ENCODE measurements at regions not wholly inside any gene's neighbourhood (a gene's known extent, or its start where the extent isn't known, plus 50 kb on each side); places are given as distances from the start of the nearest gene placed in this dataset.
A peak's percentile ranks its signal among the peaks of the same experiment; 100 is the strongest.
"Not testable (repeated sequence)": the region's sequence is repeated elsewhere in the genome, so short reads cannot be mapped to it uniquely, and the experiment has no call there.

GRCh38 chr12:91721023-91721422 is 424.6 kb downstream of the BTG1 start:
- Histone ChIP-seq H3K36me3 (no peaks in the 10 kb centered on the region), H3K27me3 (0 out of 2 replicates have a peak, but pooled peaks cover 3% of the 10 kb centered on the region), H3K4me3 (no peak overlapping the region), H3K9me3 (no peaks in the 10 kb centered on the region)
- DNase-seq: no peak

GRCh38 chr12:91718326-91718725 is 427.3 kb downstream of the BTG1 start:
- 0 out of 2 replicates have a peak, but pooled peaks cover 3% of the 10 kb centered on the region for H3K27me3 ChIP-seq
- H3K9me3 ChIP-seq: no peaks in the 10 kb centered on the region
- no peak overlapping the region for H3K4me3 ChIP-seq
- DNase-seq: no peak
- H3K36me3 ChIP-seq: no peaks in the 10 kb centered on the region

GRCh38 chr12:91717804-91718203 is 427.8 kb downstream of the BTG1 start:
- DNase-seq: no peak
- Histone ChIP-seq H3K9me3 (no peaks in the 10 kb centered on the region), H3K36me3 (no peaks in the 10 kb centered on the region), H3K27me3 (0 out of 2 replicates have a peak, but pooled peaks cover 3% of the 10 kb centered on the region), H3K4me3 (no peak overlapping the region)

- H3K4me3 ChIP-seq, DNase-seq, H3K9me3 ChIP-seq, H3K27me3 ChIP-seq, H3K36me3 ChIP-seq: not testable (repeated sequence)
Observed at GRCh38 chr12:91711925-91712324, 433.7 kb downstream of the BTG1 start.

- no peaks in the 10 kb centered on the region for H3K36me3 ChIP-seq
- no peaks in the 10 kb centered on the region for H3K27me3 ChIP-seq
- no peak for DNase-seq
- no peak overlapping the region for H3K4me3 ChIP-seq
- no peaks in the 10 kb centered on the region for H3K9me3 ChIP-seq
Observed at GRCh38 chr12:91706466-91706865, 439.2 kb downstream of the BTG1 start.

- Histone ChIP-seq H3K36me3 (no peaks in the 10 kb centered on the region), H3K27me3 (no peaks in the 10 kb centered on the region), H3K4me3 (no peak overlapping the region), H3K9me3 (no peaks in the 10 kb centered on the region)
- peak; percentile 31 for DNase-seq
Observed at GRCh38 chr12:91704446-91704845, 441.2 kb downstream of the BTG1 start.

- Histone ChIP-seq H3K36me3 (no peaks in the 10 kb centered on the region), H3K4me3 (no peak overlapping the region), H3K9me3 (no peaks in the 10 kb centered on the region), H3K27me3 (no peaks in the 10 kb centered on the region)
- DNase-seq: no peak
Observed at GRCh38 chr12:91703491-91704283, 442.0 kb downstream of the BTG1 start.

GRCh38 chr12:91702843-91703425 is 442.7 kb downstream of the BTG1 start:
- Histone ChIP-seq H3K4me3 (no peak overlapping the region), H3K9me3 (no peaks in the 10 kb centered on the region), H3K36me3 (no peaks in the 10 kb centered on the region), H3K27me3 (no peaks in the 10 kb centered on the region)
- DNase-seq: no peak

- no peak for DNase-seq
- H3K27me3 ChIP-seq: no peaks in the 10 kb centered on the region
- no peak overlapping the region for H3K4me3 ChIP-seq
Observed at GRCh38 chr12:91695964-91696363, 449.7 kb downstream of the BTG1 start.

GRCh38 chr12:91695406-91695805 is 450.2 kb downstream of the BTG1 start:
- H3K4me3 ChIP-seq, H3K27me3 ChIP-seq, DNase-seq, H3K36me3 ChIP-seq, H3K9me3 ChIP-seq: not testable (repeated sequence)

More at GRCh38 chr12:91695964-91696363, 449.7 kb downstream of the BTG1 start:
- Histone ChIP-seq H3K36me3 (no peaks in the 10 kb centered on the region), H3K9me3 (no peaks in the 10 kb centered on the region)

- Histone ChIP-seq H3K9me3 (no peaks in the 10 kb centered on the region), H3K36me3 (no peaks in the 10 kb centered on the region), H3K4me3 (no peak overlapping the region), H3K27me3 (no peaks in the 10 kb centered on the region)
- no peak for DNase-seq
Observed at GRCh38 chr12:91690531-91690930, 455.1 kb downstream of the BTG1 start.

GRCh38 chr12:91687052-91688017 is 458.3 kb downstream of the BTG1 start:
- Histone ChIP-seq H3K36me3 (no peaks in the 10 kb centered on the region), H3K27me3 (no peaks in the 10 kb centered on the region), H3K9me3 (no peaks in the 10 kb centered on the region), H3K4me3 (no peak overlapping the region)
- DNase-seq: no peak

GRCh38 chr12:91685917-91686316 is 459.7 kb downstream of the BTG1 start:
- no peak overlapping the region for H3K4me3 ChIP-seq
- no peak for DNase-seq
- no peaks in the 10 kb centered on the region for H3K9me3 ChIP-seq
- no peaks in the 10 kb centered on the region for H3K27me3 ChIP-seq
- no peaks in the 10 kb centered on the region for H3K36me3 ChIP-seq

- no peak for DNase-seq
- Histone ChIP-seq H3K36me3 (no peaks in the 10 kb centered on the region), H3K27me3 (no peaks in the 10 kb centered on the region), H3K4me3 (no peak overlapping the region), H3K9me3 (no peaks in the 10 kb centered on the region)
Observed at GRCh38 chr12:91681751-91682150, 463.9 kb downstream of the BTG1 start.

- Histone ChIP-seq H3K9me3 (no peaks in the 10 kb centered on the region), H3K27me3 (no peaks in the 10 kb centered on the region), H3K4me3 (no peak overlapping the region), H3K36me3 (no peaks in the 10 kb centered on the region)
- no peak for DNase-seq
Observed at GRCh38 chr12:91680864-91681263, 464.8 kb downstream of the BTG1 start.

- Histone ChIP-seq H3K4me3 (no peak overlapping the region), H3K27me3 (no peaks in the 10 kb centered on the region), H3K36me3 (no peaks in the 10 kb centered on the region), H3K9me3 (no peaks in the 10 kb centered on the region)
- no peak for DNase-seq
Observed at GRCh38 chr12:91677556-91677955, 468.1 kb downstream of the BTG1 start.

GRCh38 chr12:91675401-91675800 is 470.2 kb downstream of the BTG1 start:
- no peak for DNase-seq
- no peaks in the 10 kb centered on the region for H3K27me3 ChIP-seq
- H3K36me3 ChIP-seq: no peaks in the 10 kb centered on the region
- H3K4me3 ChIP-seq: no peak overlapping the region
- H3K9me3 ChIP-seq: no peaks in the 10 kb centered on the region

All from MG63 (cell line).